DLD1 (cell line): ENCODE measurements at regions not wholly inside any gene's neighbourhood (a gene's known extent, or its start where the extent isn't known, plus 50 kb on each side); places are given as distances from the start of the nearest gene placed in this dataset.
"Not testable (repeated sequence)": the region's sequence is repeated elsewhere in the genome, so short reads cannot be mapped to it uniquely, and the experiment has no call there.

Experiments used
- in situ Hi-C: cut with HindIII; loops from 2 replicates; pipeline ENCODE4 v1.10.0; 2017; ENCODE audit warnings: low sequenced_read_pairs

DNA sequence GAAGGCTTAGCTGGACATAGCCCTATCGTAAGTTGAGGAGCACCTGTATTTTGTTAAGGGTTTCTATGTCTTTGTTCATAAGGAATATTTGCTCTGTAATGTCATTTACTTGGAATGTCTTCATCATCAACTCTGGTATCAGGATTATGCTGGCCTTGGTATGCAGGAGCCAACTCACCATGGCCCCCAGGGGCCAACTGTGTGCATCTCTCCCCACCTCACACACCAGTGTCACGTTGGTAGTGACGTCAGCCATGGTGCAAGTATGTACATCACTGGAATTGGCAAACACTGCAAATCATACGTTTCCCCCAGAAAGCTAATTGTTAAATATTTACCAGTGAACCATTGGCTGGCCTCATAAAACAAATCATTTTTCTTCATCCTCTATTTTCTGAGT lies 70.8 kb downstream of the YTHDF1 start:
- in situ Hi-C loops, result loop anchor here (10.0 kb wide), 1 partner anchor 80 kb away; no protein-coding TSS in a partner anchor

DNA sequence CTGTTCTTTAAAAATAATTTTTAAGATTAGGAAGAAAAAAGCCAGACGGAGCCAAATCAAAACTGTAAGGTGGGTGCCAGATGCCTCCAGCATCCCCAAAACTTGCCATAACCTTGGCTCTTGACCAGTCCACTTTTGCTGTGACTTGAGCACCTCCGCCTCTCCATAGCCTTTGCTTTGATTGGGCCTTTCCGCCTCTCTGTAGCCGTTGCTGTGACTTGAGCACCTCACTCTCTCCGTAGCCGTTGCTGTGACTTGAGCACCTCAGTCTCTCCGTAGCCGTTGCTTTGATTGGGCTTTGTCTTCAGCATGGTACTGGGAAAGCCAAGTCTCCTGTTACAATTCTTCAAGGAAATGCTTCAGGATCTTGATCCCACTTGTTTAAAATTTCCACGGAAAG lies 73.0 kb downstream of the YTHDF1 start:
- in situ Hi-C loops, result loop anchor here (10.0 kb wide), 1 partner anchor 78 kb away; no protein-coding TSS in a partner anchor

DNA sequence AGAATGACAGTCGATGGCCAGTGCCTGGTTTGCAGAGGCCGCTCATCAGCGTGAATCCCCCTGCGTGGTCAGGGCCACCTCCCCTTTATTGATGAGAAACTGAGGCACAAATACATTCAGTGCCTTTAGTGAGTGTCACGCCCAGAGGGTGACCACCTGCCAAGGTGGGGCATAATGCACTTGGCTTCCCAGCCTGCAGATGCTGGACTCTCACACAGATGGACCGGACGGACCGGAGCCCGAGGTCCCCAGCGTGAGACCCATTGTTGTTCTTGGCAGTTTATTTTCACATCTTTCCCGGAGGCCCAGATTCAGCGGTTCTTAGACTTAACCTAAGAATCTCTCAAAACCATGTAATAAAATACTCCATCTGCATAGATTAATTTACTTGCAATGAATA lies 74.4 kb downstream of the YTHDF1 start:
- in situ Hi-C loops, result loop anchor here (10.0 kb wide), 1 partner anchor 77 kb away; no protein-coding TSS in a partner anchor

DNA sequence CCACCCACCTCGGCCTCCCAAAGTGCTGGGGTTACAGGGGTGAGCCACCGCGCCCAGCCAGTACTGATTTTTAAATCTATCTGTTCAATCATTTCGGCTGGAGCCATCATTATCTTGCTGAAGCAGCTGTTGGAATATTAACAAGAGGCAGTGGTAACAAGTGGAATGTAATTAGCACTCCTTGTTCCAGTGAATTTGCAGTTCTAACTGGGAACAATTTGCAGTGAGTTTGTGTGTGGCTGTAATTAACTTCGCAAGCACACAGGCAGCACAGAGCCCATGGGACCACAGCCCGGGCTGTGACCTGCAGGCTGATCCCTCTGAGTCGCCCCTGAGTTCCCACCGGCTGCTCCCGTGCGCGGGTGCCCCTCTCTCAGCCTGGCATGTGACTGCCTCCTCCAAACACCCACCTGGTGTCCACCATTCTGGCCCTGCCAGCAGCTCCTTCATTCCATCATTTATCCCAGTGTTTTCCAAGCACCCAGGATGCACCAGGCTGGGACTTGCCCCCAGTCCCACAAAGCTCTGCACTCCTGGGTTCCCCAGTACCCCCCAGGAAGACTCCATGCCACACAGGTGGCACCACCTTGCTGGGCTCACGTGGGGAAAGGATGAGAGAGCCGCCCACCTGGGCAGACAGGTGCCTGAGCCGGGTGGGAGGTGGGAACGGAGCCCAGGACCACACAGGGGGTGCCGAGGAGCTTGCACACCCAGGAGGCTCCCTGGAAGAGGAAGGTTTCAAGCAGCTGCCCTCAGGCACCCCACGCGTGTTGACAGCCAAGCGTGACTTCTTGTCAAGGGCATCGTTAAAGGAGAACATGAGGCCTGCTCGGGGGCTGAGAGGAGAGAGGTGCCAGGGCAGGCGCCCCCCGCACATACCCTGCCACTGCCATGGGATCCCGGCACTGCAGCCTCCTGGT lies 75.2 kb downstream of the YTHDF1 start:
- in situ Hi-C loops, result loop anchor here (10.0 kb wide), 1 partner anchor 76 kb away; no protein-coding TSS in a partner anchor

DNA sequence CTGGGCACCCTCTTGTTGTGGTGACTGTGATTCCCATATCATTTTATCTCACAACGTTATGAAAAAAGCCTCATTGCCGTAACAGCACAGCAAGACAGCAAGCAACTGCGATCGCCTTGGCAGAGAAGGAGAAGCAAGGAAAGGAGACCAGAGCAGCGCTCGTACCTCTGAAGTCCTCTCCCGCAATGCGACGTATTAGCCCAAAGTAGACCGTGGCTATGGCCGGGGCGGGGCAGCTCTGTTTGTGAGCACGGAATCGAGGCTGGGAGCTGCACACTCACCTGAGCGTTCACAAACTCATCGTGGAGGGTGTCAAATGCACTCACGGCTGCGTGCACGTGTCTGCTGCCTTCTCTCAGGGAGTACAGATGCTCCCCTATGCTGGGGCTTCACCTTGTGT lies 76.1 kb downstream of the YTHDF1 start:
- in situ Hi-C loops, result loop anchor here (10.0 kb wide), 1 partner anchor 75 kb away; no protein-coding TSS in a partner anchor

DNA sequence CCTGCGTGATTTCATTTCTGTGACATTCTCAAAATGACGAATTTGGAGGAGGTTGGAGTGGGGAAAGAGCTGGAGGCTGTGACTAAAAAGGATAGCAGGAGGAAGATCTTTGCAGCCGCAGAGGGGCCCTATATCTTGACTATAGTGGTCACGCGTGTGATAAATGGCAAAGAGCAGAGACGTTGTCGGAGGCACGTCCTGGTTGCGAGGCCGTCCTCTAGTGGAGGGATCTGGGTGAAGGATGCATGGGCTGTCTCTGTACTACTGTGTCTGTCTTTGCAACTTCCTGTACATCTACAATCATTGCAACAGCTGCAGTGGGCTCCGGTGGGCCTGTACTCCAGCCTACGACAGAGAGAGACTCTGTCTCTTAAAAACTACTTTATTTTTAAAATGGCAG lies 76.6 kb downstream of the YTHDF1 start:
- in situ Hi-C loops, result no loop called here

DNA sequence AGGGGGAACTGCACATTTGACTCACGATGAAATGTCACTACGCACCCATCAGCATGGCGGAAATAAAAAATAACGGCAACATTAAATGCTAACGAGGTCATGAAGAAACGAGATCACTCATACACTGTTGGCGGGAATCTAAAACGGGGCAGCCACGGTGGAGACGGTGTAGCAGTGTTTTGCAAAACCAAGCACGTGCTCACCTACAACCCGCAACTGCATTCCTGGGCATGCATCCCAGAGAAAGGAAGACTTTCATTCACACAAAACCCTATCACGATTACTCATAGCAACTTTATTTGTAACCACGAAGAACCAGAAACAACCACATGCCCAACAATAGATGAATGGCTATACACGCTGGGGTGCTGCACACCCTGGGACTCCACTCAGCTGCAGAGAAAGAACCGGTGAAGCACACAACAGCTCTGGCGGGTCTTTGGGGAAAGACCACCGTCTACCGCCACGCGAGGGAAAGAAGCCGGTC lies 77.0 kb downstream of the YTHDF1 start:
- in situ Hi-C loops, result no loop called here

DNA sequence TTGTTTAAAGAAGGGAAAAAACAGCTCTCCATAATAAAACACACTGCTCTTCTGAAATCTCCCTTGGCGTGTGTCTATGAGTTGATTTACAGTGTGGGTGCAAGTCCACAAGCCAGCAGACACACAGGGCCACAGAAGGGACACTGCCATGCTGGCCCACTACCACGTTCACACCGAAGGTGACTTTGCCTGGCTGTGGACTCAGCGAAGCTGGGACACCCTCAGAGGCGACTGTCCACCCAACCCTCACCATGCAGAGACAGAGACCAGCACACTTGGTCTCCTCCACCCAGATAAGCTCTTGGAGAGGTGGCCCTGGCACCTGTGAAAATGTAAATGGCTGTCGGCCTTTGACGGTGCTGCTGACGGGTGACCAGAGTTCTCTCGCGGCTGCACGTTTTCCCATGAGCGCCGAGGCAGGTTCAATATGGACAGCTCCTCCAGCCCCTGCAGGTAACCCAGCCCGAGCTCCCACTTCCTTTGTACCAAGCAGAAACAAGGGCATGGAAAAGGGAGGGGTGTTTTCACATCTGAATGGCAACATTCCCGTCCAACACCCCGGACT lies 78.0 kb downstream of the YTHDF1 start:
- in situ Hi-C loops, result no loop called here

DNA sequence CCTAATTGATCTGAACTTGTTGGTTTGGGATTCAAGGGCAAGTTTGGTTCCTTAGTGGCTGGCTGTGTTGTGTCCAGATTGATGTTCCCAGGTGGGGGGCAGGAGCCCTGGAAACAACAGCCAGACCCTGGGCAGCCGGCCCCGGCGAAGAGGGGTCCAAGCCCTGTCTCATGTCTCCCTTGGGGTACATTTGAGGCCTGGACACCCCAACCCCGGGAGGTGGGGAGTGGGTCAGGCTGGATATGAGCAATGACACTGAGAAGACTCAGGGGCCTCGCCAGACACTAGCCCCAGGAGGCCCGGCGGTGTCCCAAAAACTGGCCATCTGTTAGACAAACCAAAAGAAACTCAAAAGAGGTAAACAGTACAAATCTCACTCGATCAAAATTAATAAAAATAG lies 79.6 kb downstream of the YTHDF1 start:
- in situ Hi-C loops, result no loop called here

DNA sequence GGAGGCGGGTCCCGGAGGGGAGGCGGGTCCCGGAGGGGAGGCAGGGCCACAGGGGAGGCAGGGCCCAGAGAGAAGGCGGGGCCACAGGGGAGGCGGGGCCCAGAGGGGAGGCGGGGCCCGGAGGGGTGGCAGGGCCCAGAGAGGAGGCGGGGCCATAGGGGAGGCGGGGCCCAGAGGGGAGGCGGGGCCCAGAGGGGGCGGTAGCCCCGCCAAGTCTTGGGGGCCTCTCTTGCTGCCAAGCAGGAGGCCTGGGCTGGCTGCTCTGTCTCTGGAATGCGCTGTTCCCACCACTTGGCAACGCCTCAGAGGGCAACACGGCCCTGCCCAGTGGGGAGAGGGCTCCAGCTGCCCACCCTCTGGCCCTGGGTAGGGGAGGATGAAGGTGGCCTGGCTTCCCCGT lies 80.5 kb downstream of the YTHDF1 start:
- in situ Hi-C loops, result no loop called here

DNA sequence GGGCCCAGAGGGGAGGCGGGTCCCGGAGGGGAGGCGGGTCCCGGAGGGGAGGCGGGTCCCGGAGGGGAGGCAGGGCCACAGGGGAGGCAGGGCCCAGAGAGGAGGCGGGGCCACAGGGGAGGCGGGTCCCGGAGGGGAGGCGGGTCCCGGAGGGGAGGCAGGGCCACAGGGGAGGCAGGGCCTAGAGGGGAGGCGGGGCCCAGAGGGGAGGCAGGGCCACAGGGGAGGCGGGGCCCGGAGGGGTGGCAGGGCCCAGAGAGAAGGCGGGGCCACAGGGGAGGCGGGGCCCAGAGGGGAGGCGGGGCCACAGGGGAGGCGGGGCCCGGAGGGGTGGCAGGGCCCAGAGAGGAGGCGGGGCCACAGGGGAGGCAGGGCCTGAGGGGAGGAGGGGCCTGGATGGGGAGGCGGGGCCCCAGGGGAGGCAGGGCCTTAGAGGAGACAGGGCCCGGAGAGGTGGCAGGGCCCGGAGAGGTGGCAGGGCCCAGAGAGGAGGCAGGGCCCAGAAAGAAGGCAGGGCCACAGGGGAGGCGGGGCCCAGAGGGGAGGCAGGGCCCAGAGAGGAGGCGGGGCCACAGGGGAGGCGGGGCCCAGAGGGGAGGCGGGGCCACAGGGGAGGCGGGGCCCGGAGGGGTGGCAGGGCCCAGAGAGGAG lies 81.1 kb downstream of the YTHDF1 start:
- in situ Hi-C loops, result not testable (repeated sequence)

DNA sequence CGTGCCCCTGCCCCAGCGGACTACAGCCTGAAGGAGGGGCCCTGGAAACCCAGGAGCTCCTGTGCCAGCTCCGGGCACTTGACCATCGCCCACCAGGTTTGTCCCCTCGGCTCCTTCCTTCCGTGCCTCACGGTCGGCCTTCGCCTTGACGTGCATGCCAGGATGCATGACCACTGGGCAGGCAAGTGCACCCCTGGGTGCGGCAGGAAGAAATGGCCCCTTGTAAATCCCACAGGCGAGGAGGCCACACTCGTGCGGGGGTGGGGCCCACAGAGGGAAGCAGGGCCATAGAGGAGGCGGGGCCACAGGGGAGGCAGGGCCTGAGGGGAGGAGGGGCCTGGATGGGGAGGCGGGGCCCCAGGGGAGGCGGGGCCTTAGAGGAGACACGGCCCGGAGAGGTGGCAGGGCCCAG lies 81.7 kb downstream of the YTHDF1 start:
- in situ Hi-C loops, result no loop called here

DNA sequence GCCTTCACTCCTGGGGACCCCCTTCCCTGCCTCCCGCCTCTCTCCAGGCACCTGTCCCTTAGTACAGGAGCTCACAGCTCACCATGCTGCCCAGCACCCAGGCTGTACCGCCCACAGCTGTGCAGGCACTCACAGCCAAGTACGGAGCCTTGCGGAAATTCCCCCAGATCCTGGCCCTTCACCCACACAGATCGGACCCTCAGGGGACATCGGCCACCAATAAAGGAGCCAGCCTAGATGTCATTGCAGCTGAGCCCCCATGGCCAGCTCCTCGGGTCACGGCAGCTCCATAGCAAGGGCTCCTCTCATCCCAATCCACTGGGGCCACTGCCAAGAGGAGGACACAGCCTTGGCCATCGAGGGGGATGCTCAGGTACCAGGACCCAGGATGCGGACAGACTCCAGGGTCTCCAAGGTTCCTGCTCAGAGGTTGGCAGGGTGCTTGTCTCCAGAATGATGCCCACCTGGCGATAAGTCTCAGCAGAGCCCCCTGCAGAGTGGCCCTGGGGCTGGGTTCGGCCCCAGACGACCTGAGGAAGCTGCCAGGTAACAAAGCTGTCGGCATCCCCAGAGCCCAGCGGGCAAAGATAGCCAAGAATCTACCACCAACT lies 82.3 kb downstream of the YTHDF1 start:
- in situ Hi-C loops, result no loop called here

DNA sequence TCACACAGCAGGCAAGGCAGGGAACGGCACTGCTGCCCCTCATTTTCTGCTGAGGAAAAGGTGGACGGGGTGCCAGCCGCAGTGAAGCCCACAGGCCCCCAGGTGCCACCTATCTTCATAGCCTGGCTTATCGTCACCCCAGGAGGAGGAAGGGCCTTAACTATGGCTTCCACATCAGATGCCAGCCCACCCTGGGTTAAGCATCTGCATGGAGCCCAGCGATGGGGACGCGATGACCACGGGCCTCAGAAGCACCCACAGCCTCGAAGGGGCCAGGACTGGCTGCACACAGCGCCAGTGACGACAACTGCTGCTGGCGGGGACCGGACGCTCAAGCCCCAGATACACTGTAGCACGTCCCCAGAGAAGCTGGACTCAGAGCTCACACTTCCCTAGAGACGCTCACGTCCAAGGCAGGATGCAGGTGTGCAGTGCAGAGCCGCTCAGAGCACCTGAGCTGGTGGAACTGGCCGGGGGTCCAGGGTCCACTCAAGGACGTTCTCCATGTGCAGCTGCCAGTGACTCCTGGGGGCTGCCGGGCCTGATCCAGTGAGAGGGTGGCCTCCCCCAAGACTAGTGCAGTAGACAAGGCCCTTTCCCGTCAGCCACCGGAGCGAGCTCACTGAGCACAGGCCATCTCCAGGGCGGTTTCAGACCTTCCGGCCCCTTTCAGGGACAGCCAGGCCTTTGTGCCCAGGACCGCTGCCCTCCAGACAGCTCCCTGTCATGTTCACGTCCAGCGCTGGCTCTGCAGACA lies 83.0 kb downstream of the YTHDF1 start:
- in situ Hi-C loops, result no loop called here

DNA sequence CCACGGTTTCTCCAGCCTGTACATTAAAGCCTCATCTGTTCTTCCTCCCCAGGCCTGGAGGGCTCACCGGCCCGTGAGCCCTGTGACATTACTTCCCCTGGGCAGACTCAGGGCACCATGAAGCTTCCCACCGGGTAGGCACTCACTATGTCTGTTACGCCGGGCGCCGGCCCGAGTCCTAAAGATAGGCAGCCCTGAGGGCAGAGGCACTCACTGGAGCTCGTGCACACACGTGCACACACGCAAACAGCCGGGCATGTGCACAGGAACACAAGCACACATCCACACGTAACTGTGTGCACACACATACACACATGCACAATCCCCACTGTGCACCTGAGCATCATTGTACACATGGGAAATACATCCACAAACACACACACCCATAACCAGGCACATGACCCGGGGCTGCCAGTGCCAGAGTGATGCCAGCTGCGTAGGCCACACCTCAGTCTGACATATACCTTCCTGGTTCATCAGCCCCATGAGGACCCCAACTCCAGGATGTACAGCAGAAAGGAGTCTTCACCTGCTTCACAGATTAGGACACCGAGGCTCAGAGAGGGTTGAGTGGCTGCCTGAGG lies 83.7 kb downstream of the YTHDF1 start:
- in situ Hi-C loops, result no loop called here

DNA sequence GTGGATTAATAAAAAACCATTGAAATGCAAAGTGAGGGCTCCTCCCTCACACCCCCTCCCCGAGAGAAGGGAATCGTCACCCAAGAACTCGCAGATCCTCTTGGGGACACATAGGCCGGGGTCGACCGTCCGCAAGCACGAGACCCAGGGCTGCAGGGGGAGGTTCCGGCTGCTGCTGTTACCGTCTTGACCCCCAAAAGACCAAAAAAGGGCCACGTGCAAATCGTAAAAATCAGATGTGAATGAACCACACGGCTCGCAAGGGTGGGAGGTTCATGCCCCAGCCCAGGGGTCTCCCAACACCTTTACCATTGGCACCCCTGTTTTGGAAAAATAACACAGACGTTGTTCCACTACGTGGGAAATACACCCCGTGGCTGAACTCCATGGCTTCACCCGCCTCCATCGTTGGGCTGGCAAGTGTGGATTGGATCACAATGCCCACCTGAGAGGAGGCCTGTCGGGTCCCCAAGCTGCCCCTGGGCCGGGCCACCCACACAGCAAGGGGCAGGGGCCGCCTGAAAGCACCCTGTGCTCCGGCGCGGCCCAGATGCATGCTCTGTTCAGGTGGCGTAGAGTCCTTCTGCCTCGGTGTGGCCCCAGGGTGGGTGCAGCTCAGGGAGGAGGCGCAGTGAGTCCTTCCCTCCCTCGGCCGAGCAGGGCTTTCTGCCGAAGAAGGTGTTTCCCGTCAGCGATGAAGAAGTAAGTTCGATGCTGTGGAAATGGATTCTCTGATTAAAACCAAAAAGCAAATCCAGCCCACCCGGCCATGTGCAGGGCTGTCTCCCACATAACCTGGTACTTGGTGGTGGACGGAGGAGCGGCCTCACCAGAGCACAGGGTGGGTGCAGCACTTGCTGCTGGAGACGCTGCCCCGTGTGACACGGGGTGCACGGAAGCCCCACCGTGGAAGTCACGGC lies 85.0 kb downstream of the YTHDF1 start:
- in situ Hi-C loops, result no loop called here

DNA sequence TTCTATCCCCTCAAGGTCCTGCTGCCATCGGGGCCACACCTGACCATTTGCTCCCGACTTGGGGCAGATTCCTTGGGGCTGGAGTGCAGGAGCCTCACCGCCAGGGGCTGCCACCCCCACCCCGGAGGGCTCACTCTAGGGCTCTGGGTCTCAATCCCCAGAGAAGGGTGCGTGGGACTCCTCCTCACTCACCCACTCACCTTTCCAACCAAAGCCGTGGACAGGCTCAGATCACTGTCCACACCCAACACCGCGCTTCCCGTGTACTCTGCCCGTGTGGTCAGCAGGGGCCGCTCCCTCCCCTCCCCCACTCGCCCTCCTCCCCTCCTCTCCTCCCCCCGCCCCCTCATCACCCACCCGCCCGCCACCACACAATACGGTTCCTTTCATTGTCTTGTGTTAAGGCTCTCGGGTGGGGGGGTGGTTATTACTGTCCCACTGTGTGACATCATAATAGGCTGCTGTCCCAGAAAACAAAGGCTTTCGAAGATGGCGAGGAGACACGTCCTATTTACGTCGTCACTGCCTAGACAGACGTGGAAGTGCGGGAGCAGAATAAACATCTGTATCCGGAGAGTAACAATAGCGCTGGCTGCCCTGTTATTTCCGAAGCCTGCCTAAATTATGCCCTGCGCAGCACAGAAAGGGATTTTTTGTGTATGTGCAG lies 85.8 kb downstream of the YTHDF1 start:
- in situ Hi-C loops, result no loop called here

DNA sequence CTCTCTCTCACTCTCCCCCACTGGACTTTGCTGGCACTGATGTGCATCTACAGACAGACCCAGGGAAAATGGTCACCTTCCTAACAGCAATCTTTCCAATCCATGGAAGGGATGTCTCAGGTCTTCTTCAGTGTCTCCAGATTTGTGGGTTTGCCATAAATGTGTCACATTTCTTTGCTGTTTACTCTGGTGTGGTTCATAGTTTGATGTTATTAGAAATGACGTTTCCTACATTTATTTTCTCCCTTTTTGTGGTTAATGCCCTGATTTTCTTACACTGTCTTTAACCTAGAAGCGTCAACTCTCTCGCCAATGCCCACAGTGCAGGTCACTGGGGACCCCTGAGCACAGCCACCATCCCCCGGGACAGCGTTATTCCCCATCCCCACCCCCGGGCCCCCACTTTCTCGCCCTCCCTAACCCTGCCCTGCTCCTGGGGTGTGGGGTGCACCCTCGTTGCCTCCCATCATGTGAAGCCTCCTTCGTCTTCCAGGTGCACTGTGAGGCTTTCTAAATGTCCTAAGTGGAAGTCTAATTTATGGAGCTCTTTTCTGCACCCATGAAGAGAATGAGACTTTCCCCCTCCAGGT lies 86.5 kb downstream of the YTHDF1 start:
- in situ Hi-C loops, result no loop called here
